ENCODE measurements at regions not wholly inside any gene's neighbourhood (a gene's known extent, or its start where the extent isn't known, plus 50 kb on each side); places are given as distances from the start of the nearest gene placed in this dataset.

GRCh38 chr2:192957425-192957824 lies 762.7 kb upstream of the TMEFF2 start:
- no peak overlapping the region for H3K4me3 Mint-ChIP-seq
- no peak overlapping the region for H3K27ac Mint-ChIP-seq
- no peak for TF ChIP-seq CTCF (IDR thresholded peaks at IDR 0.05)
- DNase-seq = no peak
- no peaks in the 10 kb centered on the region for H3K9me3 Mint-ChIP-seq
- no peaks in the 10 kb centered on the region for H3K27me3 Mint-ChIP-seq (ENCODE audit: low read depth, poor library complexity)
- H3K36me3 Mint-ChIP-seq (ENCODE audit: low read depth) = no peaks in the 10 kb centered on the region
- H3K4me1 Mint-ChIP-seq = no peaks in the 10 kb centered on the region

GRCh38 chr2:192953116-192953515 lies 758.4 kb upstream of the TMEFF2 start:
- no peaks in the 10 kb centered on the region for H3K9me3 Mint-ChIP-seq
- H3K27me3 Mint-ChIP-seq (ENCODE audit: low read depth, poor library complexity) = no peaks in the 10 kb centered on the region
- H3K27ac Mint-ChIP-seq = no peak overlapping the region
- H3K36me3 Mint-ChIP-seq (ENCODE audit: low read depth) = no peaks in the 10 kb centered on the region
- H3K4me1 Mint-ChIP-seq = no peaks in the 10 kb centered on the region
- DNase-seq = no peak
- no peak overlapping the region for H3K4me3 Mint-ChIP-seq
- no peak for TF ChIP-seq CTCF (IDR thresholded peaks at IDR 0.05)

GRCh38 chr2:192952245-192952644 lies 757.5 kb upstream of the TMEFF2 start:
- no peaks in the 10 kb centered on the region for H3K4me1 Mint-ChIP-seq
- H3K4me3 Mint-ChIP-seq = no peak overlapping the region
- no peaks in the 10 kb centered on the region for H3K9me3 Mint-ChIP-seq
- DNase-seq = no peak
- TF ChIP-seq CTCF (IDR thresholded peaks at IDR 0.05) = no peak
- no peaks in the 10 kb centered on the region for H3K36me3 Mint-ChIP-seq (ENCODE audit: low read depth)
- no peaks in the 10 kb centered on the region for H3K27me3 Mint-ChIP-seq (ENCODE audit: low read depth, poor library complexity)
- no peak overlapping the region for H3K27ac Mint-ChIP-seq

DNA sequence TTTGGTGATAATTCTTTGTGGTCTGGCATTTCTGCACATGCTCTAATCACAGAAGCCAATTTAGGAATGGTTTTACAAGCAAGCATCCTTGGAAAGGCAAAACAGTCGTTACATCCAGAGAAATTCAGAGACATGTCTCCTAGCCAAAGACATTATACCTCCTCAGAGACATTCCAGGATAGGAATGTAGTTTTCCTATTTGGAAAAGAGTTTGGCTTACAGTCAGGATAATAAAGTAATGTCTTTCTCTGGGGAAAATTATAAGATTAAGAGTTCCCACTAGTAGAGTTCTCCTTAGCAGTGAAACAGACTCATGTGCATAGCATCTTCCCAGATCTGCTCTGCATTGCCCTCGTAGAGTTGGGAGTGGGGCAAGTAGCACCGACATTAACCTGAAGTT lies 753.6 kb upstream of the TMEFF2 start:
- no peak for DNase-seq
- TF ChIP-seq CTCF (IDR thresholded peaks at IDR 0.05) = no peak
- H3K27ac Mint-ChIP-seq = no peak overlapping the region
- no peaks in the 10 kb centered on the region for H3K4me1 Mint-ChIP-seq
- no peak overlapping the region for H3K4me3 Mint-ChIP-seq
- H3K9me3 Mint-ChIP-seq = no peaks in the 10 kb centered on the region
- H3K36me3 Mint-ChIP-seq (ENCODE audit: low read depth) = no peaks in the 10 kb centered on the region
- no peaks in the 10 kb centered on the region for H3K27me3 Mint-ChIP-seq (ENCODE audit: low read depth, poor library complexity)

DNA sequence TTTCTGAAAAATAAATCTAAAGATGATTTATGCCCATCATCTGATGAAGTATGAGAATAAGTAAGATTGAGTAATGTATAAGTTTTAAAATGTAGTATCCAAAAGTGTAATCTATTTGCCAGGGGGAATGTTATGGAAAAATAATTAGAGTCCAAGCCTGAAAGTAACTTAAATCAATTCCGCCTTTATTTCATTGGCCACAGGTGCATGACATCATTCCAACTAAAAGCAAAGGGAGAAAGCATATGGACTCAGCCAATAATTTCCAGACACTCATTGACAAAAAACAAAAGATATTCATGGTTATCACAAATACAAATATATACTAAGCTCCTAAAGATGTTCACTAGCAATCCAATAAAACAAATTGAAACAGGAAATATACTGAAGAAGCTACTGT lies 752.6 kb upstream of the TMEFF2 start:
- H3K27ac Mint-ChIP-seq = no peak overlapping the region

More for the DNA sequence above, 752.6 kb upstream of the TMEFF2 start:
- no peak overlapping the region for H3K4me3 Mint-ChIP-seq
- no peaks in the 10 kb centered on the region for H3K4me1 Mint-ChIP-seq
- no peaks in the 10 kb centered on the region for H3K36me3 Mint-ChIP-seq (ENCODE audit: low read depth)
- H3K9me3 Mint-ChIP-seq = peaks cover 3% of the 10 kb centered on the region
- no peak for DNase-seq
- H3K27me3 Mint-ChIP-seq (ENCODE audit: low read depth, poor library complexity) = no peaks in the 10 kb centered on the region
- TF ChIP-seq CTCF (IDR thresholded peaks at IDR 0.05) = no peak
